ENCODE measurements at regions not wholly inside any gene's neighbourhood (a gene's known extent, or its start where the extent isn't known, plus 50 kb on each side); places are given as distances from the start of the nearest gene placed in this dataset.
A peak's percentile ranks its signal among the peaks of the same experiment; 100 is the strongest.
"Not testable (repeated sequence)": the region's sequence is repeated elsewhere in the genome, so short reads cannot be mapped to it uniquely, and the experiment has no call there.

GRCh38 chr3:140769951-140770350 lies 92.1 kb downstream of the TRIM42 start:
- Histone ChIP-seq H3K4me1 (ENCODE audit: control extremely low read depth in 1 of 4, control insufficient read depth in 4 of 4, insufficient read depth in 4 of 4, low read length in 3 of 4) (peaks cover 0 to 10% (median 2%) of the 10 kb centered on the region in 4 experiments), H3K9me3 (ENCODE audit: control extremely low read depth in 1 of 5, control insufficient read depth in 4 of 5, insufficient read depth in 2 of 5, low read depth in 1 of 5, low read length in 4 of 5) (no peaks in the 10 kb centered on the region), H3K4me3 (ENCODE audit: control insufficient read depth in 1 of 7, extremely low read depth in 1 of 7, insufficient read depth in 4 of 7, low read depth in 2 of 7, low read length in 6 of 7) (no peak overlapping the region), H3K27me3 (replicated peaks in 2 of 5; ENCODE audit: control insufficient read depth in 4 of 5, insufficient read depth in 5 of 5, low read length in 4 of 5) (no peaks in the 10 kb centered on the region), H3K27ac (ENCODE audit: insufficient read depth in 1 of 2, low read depth in 1 of 2, low read length in 2 of 2, poor library complexity in 1 of 2, severe bottlenecking in 2 of 2) (no peak overlapping the region), H3K36me3 (ENCODE audit: control insufficient read depth in 4 of 4, insufficient read depth in 4 of 4, low read length in 3 of 4) (no peaks in the 10 kb centered on the region)
- DNase-seq: no peak
- ChIA-PET CTCF (no interaction called here), POLR2A (no interaction called here)
- 98% methylated on average over 6 of the region's 6 CpGs for WGBS (ENCODE audit: insufficient coverage)

DNA sequence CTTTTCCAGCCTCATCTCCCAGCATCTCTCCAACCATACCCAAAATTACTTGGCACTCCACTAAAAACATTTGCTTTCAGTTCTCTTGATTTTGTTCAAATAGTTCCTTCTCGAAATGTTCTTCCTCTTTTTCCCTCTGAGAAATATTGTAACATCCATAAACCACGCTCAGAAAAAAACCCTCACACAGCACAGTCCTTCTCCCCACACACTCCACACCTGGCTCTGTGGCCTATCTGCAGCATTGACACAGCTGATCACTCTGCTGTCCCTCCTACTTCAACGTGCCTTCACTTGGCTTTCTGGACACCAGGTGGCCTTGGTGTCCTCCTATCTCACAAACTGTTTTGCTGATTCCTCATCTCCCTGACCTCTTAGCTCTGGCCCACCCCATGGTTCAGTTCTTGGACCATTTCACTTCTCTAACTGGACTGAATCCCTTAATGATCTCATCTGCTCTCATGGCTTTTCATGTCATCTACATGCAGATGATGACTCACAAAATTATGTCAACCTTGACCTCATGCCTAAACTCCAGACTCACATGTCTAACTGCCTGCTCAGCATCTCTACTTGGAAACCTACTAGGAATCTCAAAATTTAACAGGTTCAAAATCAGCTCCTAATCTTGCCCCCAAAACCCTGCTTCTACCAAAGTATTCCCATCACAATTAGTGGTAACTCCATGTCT lies 93.3 kb downstream of the TRIM42 start:
- Histone ChIP-seq H3K4me3 (ENCODE audit: control insufficient read depth in 1 of 7, extremely low read depth in 1 of 7, insufficient read depth in 4 of 7, low read depth in 2 of 7, low read length in 6 of 7) (no peak overlapping the region), H3K27ac (ENCODE audit: insufficient read depth in 1 of 2, low read depth in 1 of 2, low read length in 2 of 2, poor library complexity in 1 of 2, severe bottlenecking in 2 of 2) (no peak overlapping the region), H3K36me3 (ENCODE audit: control insufficient read depth in 4 of 4, insufficient read depth in 4 of 4, low read length in 3 of 4) (no peaks in the 10 kb centered on the region), H3K4me1 (ENCODE audit: control extremely low read depth in 1 of 4, control insufficient read depth in 4 of 4, insufficient read depth in 4 of 4, low read length in 3 of 4) (peaks cover 0 to 7% (median 2%) of the 10 kb centered on the region in 4 experiments), H3K27me3 (replicated peaks in 2 of 5; ENCODE audit: control insufficient read depth in 4 of 5, insufficient read depth in 5 of 5, low read length in 4 of 5) (no peaks in the 10 kb centered on the region), H3K9me3 (ENCODE audit: control extremely low read depth in 1 of 5, control insufficient read depth in 4 of 5, insufficient read depth in 2 of 5, low read depth in 1 of 5, low read length in 4 of 5) (peaks cover 0 to 4% (median 0%) of the 10 kb centered on the region in 5 experiments)
- WGBS (ENCODE audit: insufficient coverage): 8% methylated on average over 3 of the region's 3 CpGs
- ChIA-PET POLR2A (no interaction called here), CTCF (no interaction called here)
- DNase-seq: peak; percentile 6 to 62 (median 52)

- Histone ChIP-seq H3K36me3 (ENCODE audit: control insufficient read depth in 4 of 4, insufficient read depth in 4 of 4, low read length in 3 of 4) (no peaks in the 10 kb centered on the region), H3K27ac (ENCODE audit: insufficient read depth in 1 of 2, low read depth in 1 of 2, low read length in 2 of 2, poor library complexity in 1 of 2, severe bottlenecking in 2 of 2) (no peak overlapping the region), H3K27me3 (replicated peaks in 2 of 5; ENCODE audit: control insufficient read depth in 4 of 5, insufficient read depth in 5 of 5, low read length in 4 of 5) (no peaks in the 10 kb centered on the region), H3K4me3 (ENCODE audit: control insufficient read depth in 1 of 7, extremely low read depth in 1 of 7, insufficient read depth in 4 of 7, low read depth in 2 of 7, low read length in 6 of 7) (no peak overlapping the region), H3K9me3 (ENCODE audit: control extremely low read depth in 1 of 5, control insufficient read depth in 4 of 5, insufficient read depth in 2 of 5, low read depth in 1 of 5, low read length in 4 of 5) (peaks cover 0 to 4% (median 0%) of the 10 kb centered on the region in 5 experiments), H3K4me1 (ENCODE audit: control extremely low read depth in 1 of 4, control insufficient read depth in 4 of 4, insufficient read depth in 4 of 4, low read length in 3 of 4) (no peaks in the 10 kb centered on the region)
- WGBS (ENCODE audit: insufficient coverage): 100% methylated on average over 2 of the region's 4 CpGs
- no peak for DNase-seq
- ChIA-PET CTCF (no interaction called here), POLR2A (no interaction called here)
These were observed 99.9 kb downstream of the TRIM42 start for GRCh38 chr3:140777631-140778233.

GRCh38 chr3:140791368-140791767 lies 113.5 kb downstream of the TRIM42 start:
- POLR2A ChIA-PET: no interaction called here

DNA sequence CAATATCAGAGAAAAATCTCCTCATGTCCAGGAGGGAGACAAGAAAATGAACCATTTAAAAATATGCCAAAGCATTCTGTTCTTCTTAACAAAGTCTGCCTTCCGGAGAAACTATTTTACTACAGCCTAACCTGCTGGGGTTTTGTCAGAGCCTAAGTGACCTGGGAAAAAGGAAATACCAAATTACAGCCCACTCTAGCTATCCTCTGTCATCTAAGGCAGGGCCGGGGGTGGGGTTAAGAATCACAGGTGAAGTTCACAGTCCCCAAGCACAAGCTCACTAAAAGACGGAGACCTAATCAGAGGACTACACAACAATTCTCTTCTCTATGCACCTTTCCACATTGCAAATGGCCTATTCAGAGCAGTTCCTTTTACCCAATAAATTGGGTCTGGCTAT lies 116.6 kb downstream of the TRIM42 start:
- no peak for DNase-seq
- CTCF ChIA-PET: no interaction called here
- WGBS (ENCODE audit: insufficient coverage): no CpG with 5 or more reads among the region's 3 CpGs
- Histone ChIP-seq H3K27ac (ENCODE audit: insufficient read depth in 1 of 2, low read depth in 1 of 2, low read length in 2 of 2, poor library complexity in 1 of 2, severe bottlenecking in 2 of 2) (no peak overlapping the region), H3K4me3 (ENCODE audit: control insufficient read depth in 1 of 7, extremely low read depth in 1 of 7, insufficient read depth in 4 of 7, low read depth in 2 of 7, low read length in 6 of 7) (no peak overlapping the region), H3K36me3 (ENCODE audit: control insufficient read depth in 4 of 4, insufficient read depth in 4 of 4, low read length in 3 of 4) (no peaks in the 10 kb centered on the region), H3K27me3 (replicated peaks in 2 of 5; ENCODE audit: control insufficient read depth in 4 of 5, insufficient read depth in 5 of 5, low read length in 4 of 5) (no peaks in the 10 kb centered on the region), H3K4me1 (ENCODE audit: control extremely low read depth in 1 of 4, control insufficient read depth in 4 of 4, insufficient read depth in 4 of 4, low read length in 3 of 4) (no peaks in the 10 kb centered on the region), H3K9me3 (ENCODE audit: control extremely low read depth in 1 of 5, control insufficient read depth in 4 of 5, insufficient read depth in 2 of 5, low read depth in 1 of 5, low read length in 4 of 5) (peaks cover 0 to 16% (median 0%) of the 10 kb centered on the region in 5 experiments)
- POLR2A ChIA-PET: no interaction called here

More at GRCh38 chr3:140791368-140791767, 113.5 kb downstream of the TRIM42 start:
- Histone ChIP-seq H3K36me3 (ENCODE audit: control insufficient read depth in 4 of 4, insufficient read depth in 4 of 4, low read length in 3 of 4) (no peaks in the 10 kb centered on the region), H3K4me1 (ENCODE audit: control extremely low read depth in 1 of 4, control insufficient read depth in 4 of 4, insufficient read depth in 4 of 4, low read length in 3 of 4) (no peaks in the 10 kb centered on the region), H3K9me3 (ENCODE audit: control extremely low read depth in 1 of 5, control insufficient read depth in 4 of 5, insufficient read depth in 2 of 5, low read depth in 1 of 5, low read length in 4 of 5) (peaks cover 0 to 16% (median 0%) of the 10 kb centered on the region in 5 experiments), H3K27ac (ENCODE audit: insufficient read depth in 1 of 2, low read depth in 1 of 2, low read length in 2 of 2, poor library complexity in 1 of 2, severe bottlenecking in 2 of 2) (no peak overlapping the region), H3K4me3 (ENCODE audit: control insufficient read depth in 1 of 7, extremely low read depth in 1 of 7, insufficient read depth in 4 of 7, low read depth in 2 of 7, low read length in 6 of 7) (no peak overlapping the region), H3K27me3 (replicated peaks in 2 of 5; ENCODE audit: control insufficient read depth in 4 of 5, insufficient read depth in 5 of 5, low read length in 4 of 5) (no peaks in the 10 kb centered on the region)
- no CpG with 5 or more reads among the region's 3 CpGs for WGBS (ENCODE audit: insufficient coverage)
- no peak for DNase-seq
- CTCF ChIA-PET: no interaction called here

DNA sequence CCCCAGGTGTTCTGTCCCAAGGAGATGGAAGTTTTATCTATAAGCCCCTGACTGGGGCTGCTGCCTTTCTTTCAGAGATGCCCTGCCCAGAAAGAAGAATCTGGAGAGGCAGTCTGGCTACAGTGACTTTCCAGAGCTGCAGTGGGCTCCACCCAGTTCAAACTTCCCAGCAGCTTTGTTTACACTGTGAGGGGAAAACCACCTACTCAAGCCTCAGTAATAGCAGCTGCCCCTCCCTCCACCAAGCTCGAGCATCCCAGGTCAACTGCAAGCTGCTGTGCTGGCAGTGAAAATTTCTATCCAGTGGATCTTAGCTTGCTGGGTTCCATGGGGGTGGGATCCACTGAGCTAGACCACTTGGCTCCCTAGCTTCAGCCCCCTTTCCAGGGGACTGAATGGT lies 125.0 kb downstream of the TRIM42 start:
- H3K27ac ChIP-seq (ENCODE audit: insufficient read depth in 1 of 2, low read depth in 1 of 2, low read length in 2 of 2, poor library complexity in 1 of 2, severe bottlenecking in 2 of 2); DNase-seq; H3K4me3 ChIP-seq (ENCODE audit: control insufficient read depth in 1 of 7, extremely low read depth in 1 of 7, insufficient read depth in 4 of 7, low read depth in 2 of 7, low read length in 6 of 7); H3K36me3 ChIP-seq (ENCODE audit: control insufficient read depth in 4 of 4, insufficient read depth in 4 of 4, low read length in 3 of 4); H3K9me3 ChIP-seq (ENCODE audit: control extremely low read depth in 1 of 5, control insufficient read depth in 4 of 5, insufficient read depth in 2 of 5, low read depth in 1 of 5, low read length in 4 of 5); POLR2A ChIA-PET; CTCF ChIA-PET; H3K27me3 ChIP-seq (replicated peaks in 2 of 5; ENCODE audit: control insufficient read depth in 4 of 5, insufficient read depth in 5 of 5, low read length in 4 of 5); H3K4me1 ChIP-seq (ENCODE audit: control extremely low read depth in 1 of 4, control insufficient read depth in 4 of 4, insufficient read depth in 4 of 4, low read length in 3 of 4): not testable (repeated sequence)
- WGBS (ENCODE audit: insufficient coverage): 50% methylated on average over 1 of the region's 1 CpG

GRCh38 chr3:140809316-140809715 lies 131.5 kb downstream of the TRIM42 start:
- 94% methylated on average over 2 of the region's 2 CpGs for WGBS (ENCODE audit: insufficient coverage)

More at GRCh38 chr3:140809316-140809715, 131.5 kb downstream of the TRIM42 start:
- no peak overlapping the region for H3K4me3 ChIP-seq (ENCODE audit: control insufficient read depth in 1 of 7, extremely low read depth in 1 of 7, insufficient read depth in 4 of 7, low read depth in 2 of 7, low read length in 6 of 7)
- DNase-seq: no peak
- H3K27me3 ChIP-seq (replicated peaks in 2 of 5; ENCODE audit: control insufficient read depth in 4 of 5, insufficient read depth in 5 of 5, low read length in 4 of 5): no peaks in the 10 kb centered on the region
- H3K27ac ChIP-seq (ENCODE audit: insufficient read depth in 1 of 2, low read depth in 1 of 2, low read length in 2 of 2, poor library complexity in 1 of 2, severe bottlenecking in 2 of 2): no peak overlapping the region
- ChIA-PET CTCF (interaction anchor here (1.0 to 1.1 kb wide), 2 partner anchors 10 to 23 kb away, joined by 3 read pairs; no protein-coding TSS in a partner anchor), POLR2A (no interaction called here)
- H3K4me1 ChIP-seq (ENCODE audit: control extremely low read depth in 1 of 4, control insufficient read depth in 4 of 4, insufficient read depth in 4 of 4, low read length in 3 of 4): no peaks in the 10 kb centered on the region
- no peaks in the 10 kb centered on the region for H3K36me3 ChIP-seq (ENCODE audit: control insufficient read depth in 4 of 4, insufficient read depth in 4 of 4, low read length in 3 of 4)
- peaks cover 0 to 14% (median 3%) of the 10 kb centered on the region in 5 experiments for H3K9me3 ChIP-seq (ENCODE audit: control extremely low read depth in 1 of 5, control insufficient read depth in 4 of 5, insufficient read depth in 2 of 5, low read depth in 1 of 5, low read length in 4 of 5)

Measured in common myeloid progenitor, CD34-positive (primary cell).